GM23338 (cell line): ENCODE measurements at regions not wholly inside any gene's neighbourhood (a gene's known extent, or its start where the extent isn't known, plus 50 kb on each side); places are given as distances from the start of the nearest gene placed in this dataset.

ENCODE experiments used
- EZH2 ChIP-seq: fragments of 200-600 bp; sonication (generic); IDR thresholded peaks from one replicate; pipeline ENCODE4 v1.8.0; 2017; ENCODE audit warnings: antibody characterized with exemption, mild to moderate bottlenecking, low read depth; ENCODE audit not compliant: unreplicated experiment
- POLR2AphosphoS5 ChIP-seq: IDR thresholded peaks from 2 replicates; pipeline ENCODE4 v1.6.1; 2016; ENCODE audit warnings: antibody characterized with exemption, low read depth
- STAT1 ChIP-seq: IDR thresholded peaks from one replicate; pipeline ENCODE4 v1.6.1; 2016; ENCODE audit warnings: antibody characterized with exemption; ENCODE audit not compliant: unreplicated experiment

- TF ChIP-seq EZH2 (no peak), STAT1 (no peak), POLR2AphosphoS5 (no peak)
Observed at GRCh38 chr7:51634538-51634937, 317.9 kb upstream of the COBL start.
